HepG2 (cell line): ENCODE measurements at regions not wholly inside any gene's neighbourhood (a gene's known extent, or its start where the extent isn't known, plus 50 kb on each side); places are given as distances from the start of the nearest gene placed in this dataset.

ENCODE experiments used
- HIVEP1 ChIP-seq: sonication (generic); formaldehyde crosslinking; IDR thresholded peaks from 2 replicates; pipeline ENCODE4 v1.4.0; 2020; ENCODE audit warnings: mild to moderate bottlenecking, missing genetic modification reagents
- TEAD2 ChIP-seq: sonication (generic); formaldehyde crosslinking; IDR thresholded peaks from 2 replicates; pipeline ENCODE4 v1.9.0; 2021; ENCODE audit warnings: missing genetic modification reagents
- ZFP36 ChIP-seq: fragments of 150-350 bp; IDR thresholded peaks from 2 replicates; pipeline ENCODE4 v1.6.1; 2018; ENCODE audit warnings: borderline replicate concordance, low read length, low read depth; ENCODE audit not compliant: partially characterized antibody
- ZNF331 ChIP-seq: sonication (generic); formaldehyde crosslinking; IDR thresholded peaks from 2 replicates; pipeline ENCODE4 v1.4.0; 2020; ENCODE audit warnings: missing genetic modification reagents
- TF ChIP-seq, protein P1 (sequence below), 2 experiments: fragments of 450-650 bp in 1 of 2; sonication (generic) in 1 of 2; formaldehyde crosslinking in 1 of 2; IDR thresholded peaks; 2 replicates each; pipeline versions ENCODE4 v1.6.1 to v1.8.0; 2016 to 2022; ENCODE audit warnings: antibody characterized with exemption in 1 of 2, mild to moderate bottlenecking in 1 of 2, missing genetic modification reagents in 1 of 2
- TF ChIP-seq, protein P2 (sequence below): sonication (generic); formaldehyde crosslinking; IDR thresholded peaks from 2 replicates; pipeline ENCODE4 v1.4.0; 2020; ENCODE audit warnings: missing genetic modification reagents, mild to moderate bottlenecking, borderline replicate concordance
- TF ChIP-seq, protein P3 (sequence below): sonication (generic); formaldehyde crosslinking; IDR thresholded peaks from 2 replicates; pipeline ENCODE4 v1.4.0; 2020; ENCODE audit warnings: mild to moderate bottlenecking, missing genetic modification reagents
- TF ChIP-seq, protein P4 (sequence below): sonication (generic); formaldehyde crosslinking; IDR thresholded peaks from 2 replicates; pipeline ENCODE4 v1.4.0; 2020; ENCODE audit warnings: missing genetic modification reagents, low read depth, mild to moderate bottlenecking, borderline replicate concordance
- TF ChIP-seq, protein P5 (sequence below): sonication (generic); formaldehyde crosslinking; IDR thresholded peaks from 2 replicates; pipeline ENCODE4 v1.5.1; 2020; ENCODE audit warnings: mild to moderate bottlenecking, missing genetic modification reagents, moderate library complexity

DNA sequence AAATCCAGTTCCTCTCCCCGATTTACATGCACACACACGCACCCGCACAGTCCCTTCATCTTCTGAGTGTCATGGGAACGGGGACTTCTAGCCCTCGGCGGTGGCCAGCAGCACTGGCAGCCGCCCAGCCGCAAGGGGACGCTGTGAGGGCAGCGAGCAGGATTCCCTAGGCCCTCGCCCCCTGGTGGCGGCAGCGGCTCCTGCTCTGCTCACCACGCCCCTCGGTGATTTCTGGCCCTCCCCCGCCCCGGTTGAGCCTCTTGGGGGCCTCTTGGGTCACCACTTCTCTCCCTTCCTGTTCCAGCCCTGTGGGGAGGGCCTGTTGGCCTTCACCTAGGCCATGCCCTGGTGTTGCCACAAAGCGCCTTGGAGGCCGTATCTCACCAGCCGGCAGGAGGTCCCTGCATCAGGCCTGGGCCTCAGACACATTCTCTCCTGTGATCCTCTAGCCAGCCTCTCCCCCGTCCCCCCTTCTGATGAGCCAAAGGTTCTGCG lies 75.2 kb upstream of the KSR1 start (continued):
- TF ChIP-seq, protein P1, sequence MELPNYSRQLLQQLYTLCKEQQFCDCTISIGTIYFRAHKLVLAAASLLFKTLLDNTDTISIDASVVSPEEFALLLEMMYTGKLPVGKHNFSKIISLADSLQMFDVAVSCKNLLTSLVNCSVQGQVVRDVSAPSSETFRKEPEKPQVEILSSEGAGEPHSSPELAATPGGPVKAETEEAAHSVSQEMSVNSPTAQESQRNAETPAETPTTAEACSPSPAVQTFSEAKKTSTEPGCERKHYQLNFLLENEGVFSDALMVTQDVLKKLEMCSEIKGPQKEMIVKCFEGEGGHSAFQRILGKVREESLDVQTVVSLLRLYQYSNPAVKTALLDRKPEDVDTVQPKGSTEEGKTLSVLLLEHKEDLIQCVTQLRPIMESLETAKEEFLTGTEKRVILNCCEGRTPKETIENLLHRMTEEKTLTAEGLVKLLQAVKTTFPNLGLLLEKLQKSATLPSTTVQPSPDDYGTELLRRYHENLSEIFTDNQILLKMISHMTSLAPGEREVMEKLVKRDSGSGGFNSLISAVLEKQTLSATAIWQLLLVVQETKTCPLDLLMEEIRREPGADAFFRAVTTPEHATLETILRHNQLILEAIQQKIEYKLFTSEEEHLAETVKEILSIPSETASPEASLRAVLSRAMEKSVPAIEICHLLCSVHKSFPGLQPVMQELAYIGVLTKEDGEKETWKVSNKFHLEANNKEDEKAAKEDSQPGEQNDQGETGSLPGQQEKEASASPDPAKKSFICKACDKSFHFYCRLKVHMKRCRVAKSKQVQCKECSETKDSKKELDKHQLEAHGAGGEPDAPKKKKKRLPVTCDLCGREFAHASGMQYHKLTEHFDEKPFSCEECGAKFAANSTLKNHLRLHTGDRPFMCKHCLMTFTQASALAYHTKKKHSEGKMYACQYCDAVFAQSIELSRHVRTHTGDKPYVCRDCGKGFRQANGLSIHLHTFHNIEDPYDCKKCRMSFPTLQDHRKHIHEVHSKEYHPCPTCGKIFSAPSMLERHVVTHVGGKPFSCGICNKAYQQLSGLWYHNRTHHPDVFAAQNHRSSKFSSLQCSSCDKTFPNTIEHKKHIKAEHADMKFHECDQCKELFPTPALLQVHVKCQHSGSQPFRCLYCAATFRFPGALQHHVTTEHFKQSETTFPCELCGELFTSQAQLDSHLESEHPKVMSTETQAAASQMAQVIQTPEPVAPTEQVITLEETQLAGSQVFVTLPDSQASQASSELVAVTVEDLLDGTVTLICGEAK (IDR thresholded peaks at IDR 0.05), result no peak
- TF ChIP-seq, protein P1 (CRISPR knock-in tag; IDR thresholded peaks at IDR 0.05), result no peak
- TF ChIP-seq HIVEP1 (CRISPR knock-in tag), result no peak
- peak; percentile 75; the same call in 1 of the 2 replicates for TF ChIP-seq ZNF331
- TF ChIP-seq, protein P2, sequence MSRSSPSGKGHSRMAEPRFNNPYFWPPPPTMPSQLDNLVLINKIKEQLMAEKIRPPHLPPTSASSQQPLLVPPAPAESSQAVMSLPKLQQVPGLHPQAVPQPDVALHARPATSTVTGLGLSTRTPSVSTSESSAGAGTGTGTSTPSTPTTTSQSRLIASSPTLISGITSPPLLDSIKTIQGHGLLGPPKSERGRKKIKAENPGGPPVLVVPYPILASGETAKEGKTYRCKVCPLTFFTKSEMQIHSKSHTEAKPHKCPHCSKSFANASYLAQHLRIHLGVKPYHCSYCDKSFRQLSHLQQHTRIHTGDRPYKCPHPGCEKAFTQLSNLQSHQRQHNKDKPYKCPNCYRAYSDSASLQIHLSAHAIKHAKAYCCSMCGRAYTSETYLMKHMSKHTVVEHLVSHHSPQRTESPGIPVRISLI (CRISPR knock-in tag), result 0 out of 2 replicates have a peak, but pooled peaks have one; percentile 60
- TF ChIP-seq, protein P3, sequence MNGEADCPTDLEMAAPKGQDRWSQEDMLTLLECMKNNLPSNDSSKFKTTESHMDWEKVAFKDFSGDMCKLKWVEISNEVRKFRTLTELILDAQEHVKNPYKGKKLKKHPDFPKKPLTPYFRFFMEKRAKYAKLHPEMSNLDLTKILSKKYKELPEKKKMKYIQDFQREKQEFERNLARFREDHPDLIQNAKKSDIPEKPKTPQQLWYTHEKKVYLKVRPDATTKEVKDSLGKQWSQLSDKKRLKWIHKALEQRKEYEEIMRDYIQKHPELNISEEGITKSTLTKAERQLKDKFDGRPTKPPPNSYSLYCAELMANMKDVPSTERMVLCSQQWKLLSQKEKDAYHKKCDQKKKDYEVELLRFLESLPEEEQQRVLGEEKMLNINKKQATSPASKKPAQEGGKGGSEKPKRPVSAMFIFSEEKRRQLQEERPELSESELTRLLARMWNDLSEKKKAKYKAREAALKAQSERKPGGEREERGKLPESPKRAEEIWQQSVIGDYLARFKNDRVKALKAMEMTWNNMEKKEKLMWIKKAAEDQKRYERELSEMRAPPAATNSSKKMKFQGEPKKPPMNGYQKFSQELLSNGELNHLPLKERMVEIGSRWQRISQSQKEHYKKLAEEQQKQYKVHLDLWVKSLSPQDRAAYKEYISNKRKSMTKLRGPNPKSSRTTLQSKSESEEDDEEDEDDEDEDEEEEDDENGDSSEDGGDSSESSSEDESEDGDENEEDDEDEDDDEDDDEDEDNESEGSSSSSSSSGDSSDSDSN (CRISPR knock-in tag), result peak; percentile 51; the same call in 1 of the 2 replicates
- peak; percentile 16 for TF ChIP-seq ZFP36
- no peak for TF ChIP-seq TEAD2 (CRISPR knock-in tag)
- TF ChIP-seq, protein P4, sequence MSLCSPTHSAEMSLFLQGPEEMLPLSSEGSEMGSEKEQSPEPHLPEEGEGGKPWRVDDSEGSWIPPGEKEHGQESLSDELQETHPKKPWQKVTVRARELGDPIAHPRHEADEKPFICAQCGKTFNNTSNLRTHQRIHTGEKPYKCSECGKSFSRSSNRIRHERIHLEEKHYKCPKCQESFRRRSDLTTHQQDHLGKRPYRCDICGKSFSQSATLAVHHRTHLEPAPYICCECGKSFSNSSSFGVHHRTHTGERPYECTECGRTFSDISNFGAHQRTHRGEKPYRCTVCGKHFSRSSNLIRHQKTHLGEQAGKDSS (CRISPR knock-in tag), result peak; percentile 88
- TF ChIP-seq, protein P5, sequence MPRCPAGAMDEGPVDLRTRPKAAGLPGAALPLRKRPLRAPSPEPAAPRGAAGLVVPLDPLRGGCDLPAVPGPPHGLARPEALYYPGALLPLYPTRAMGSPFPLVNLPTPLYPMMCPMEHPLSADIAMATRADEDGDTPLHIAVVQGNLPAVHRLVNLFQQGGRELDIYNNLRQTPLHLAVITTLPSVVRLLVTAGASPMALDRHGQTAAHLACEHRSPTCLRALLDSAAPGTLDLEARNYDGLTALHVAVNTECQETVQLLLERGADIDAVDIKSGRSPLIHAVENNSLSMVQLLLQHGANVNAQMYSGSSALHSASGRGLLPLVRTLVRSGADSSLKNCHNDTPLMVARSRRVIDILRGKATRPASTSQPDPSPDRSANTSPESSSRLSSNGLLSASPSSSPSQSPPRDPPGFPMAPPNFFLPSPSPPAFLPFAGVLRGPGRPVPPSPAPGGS, result no peak
